Stomach (tissue), 8 donors: ENCODE measurements at regions not wholly inside any gene's neighbourhood (a gene's known extent, or its start where the extent isn't known, plus 50 kb on each side); places are given as distances from the start of the nearest gene placed in this dataset.
A peak's percentile ranks its signal among the peaks of the same experiment; 100 is the strongest.

ENCODE experiments used
- DNase-seq, 2 donors: peaks; one replicate each; pipeline versions ENCODE4 v3.0.0 to v3.0.0-alpha.2; 2013 to 2019
- H3K27ac ChIP-seq, 5 donors: fragments of 200-600 bp in 4 of 5; sonication (generic) in 4 of 5; one replicate each; pipeline ENCODE4 v1.5.1; 2013 to 2019; ENCODE audit warnings: mild to moderate bottlenecking in 1 of 5, moderate library complexity in 1 of 5
- H3K27me3 ChIP-seq, 3 donors: fragments of 200-600 bp; sonication (generic); one replicate each; pipeline ENCODE4 v1.5.1; 2017 to 2019; ENCODE audit warnings: mixed run types in 1 of 3
- H3K36me3 ChIP-seq, 4 donors: fragments of 200-600 bp; sonication (generic); 1 replicate in 3 of 4; 2 replicates in 1 of 4; pipeline ENCODE4 v1.5.1; 2016 to 2019
- H3K4me1 ChIP-seq, 4 donors: fragments of 200-600 bp; sonication (generic); one replicate each; pipeline ENCODE4 v1.5.1; 2016 to 2019
- H3K4me3 ChIP-seq, 4 donors: fragments of 200-600 bp; sonication (generic) in 3 of 4; one replicate each; pipeline ENCODE4 v1.5.1; 2016 to 2019; ENCODE audit warnings: mild to moderate bottlenecking in 1 of 4
- H3K9me3 ChIP-seq, 4 donors: fragments of 200-600 bp; sonication (generic); one replicate each; pipeline ENCODE4 v1.5.1; 2016 to 2019
- CTCF ChIP-seq, 7 experiments: fragments of 450-650 bp in 4 of 7; fragments of 200-600 bp in 3 of 7; sonication (generic) in 3 of 7; IDR thresholded peaks; one replicate each; pipeline ENCODE4 v1.5.1; 2016 to 2019; ENCODE audit warnings: antibody characterized with exemption in 7 of 7, control low read depth in 2 of 7, mild to moderate bottlenecking in 1 of 7
- EP300 ChIP-seq: sonication (generic); formaldehyde crosslinking; IDR thresholded peaks from one replicate; pipeline ENCODE4 v1.6.1; 2017; ENCODE audit warnings: antibody characterized with exemption
- POLR2A ChIP-seq, 4 donors: fragments of 450-650 bp; IDR thresholded peaks; one replicate each; pipeline ENCODE4 v1.6.1; 2016; ENCODE audit warnings: antibody characterized with exemption in 4 of 4, control low read depth in 2 of 4, mild to moderate bottlenecking in 1 of 4, moderate library complexity in 1 of 4
- POLR2AphosphoS5 ChIP-seq, 3 donors: sonication (generic); formaldehyde crosslinking; IDR thresholded peaks; one replicate each; pipeline ENCODE4 v1.6.1; 2016; ENCODE audit warnings: antibody characterized with exemption in 3 of 3
- WGBS, 5 donors: extraction: QIAGEN DNeasy Blood & Tissue Kit in 3 of 5; methylation state at CpG; one replicate each; pipeline versions ENCODE4 v1.1.5 to v1.1.7; 2013 to 2018; 5-methylcytosine and 5-hydroxymethylcytosine counted together
- intact Hi-C: fragments of 100-400 bp; cut with DNase I; formaldehyde crosslinking; loops from one replicate; pipeline ENCODE4 v1.15.1; 2023; ENCODE audit warnings: low total_unique reads
- donor health status: healthy with polysubstance abuse.
- donor health status: Bipolar disorder and iron deficiency.
- donor health status: healthy.

GRCh38 chr2:129058981-129059380 is 740.3 kb upstream of the HS6ST1 start:
- Histone ChIP-seq H3K4me1 (peaks cover 0 to 13% (median 6%) of the 10 kb centered on the region in 4 donors), H3K36me3 (no peaks in the 10 kb centered on the region), H3K27ac (peak overlapping the region in 4 of 5 donors; percentile 35 to 70 (median 41)), H3K9me3 (no peaks in the 10 kb centered on the region), H3K4me3 (no peak overlapping the region), H3K27me3 (no peaks in the 10 kb centered on the region)
- DNase-seq: peak in 1 of 2 donors; percentile 29
- TF ChIP-seq EP300 (no peak), CTCF (IDR thresholded peaks at IDR 0.05) (no peak), POLR2AphosphoS5 (IDR thresholded peaks at IDR 0.05) (no peak), POLR2A (IDR thresholded peaks at IDR 0.05) (no peak)
- intact Hi-C loops: no loop called here
- 33 to 75% (median 55%) methylated on average over 5 of the region's 5 CpGs for WGBS, 5 donors

- TF ChIP-seq POLR2AphosphoS5 (IDR thresholded peaks at IDR 0.05) (no peak), EP300 (no peak), CTCF (IDR thresholded peaks at IDR 0.05) (no peak), POLR2A (IDR thresholded peaks at IDR 0.05) (no peak)
- 59 to 78% (median 61%) methylated on average over 7 of the region's 7 CpGs for WGBS, 5 donors
- peaks cover 0 to 13% (median 6%) of the 10 kb centered on the region in 4 donors for H3K4me1 ChIP-seq
- no peak for DNase-seq
- intact Hi-C loops: no loop called here
- no peaks in the 10 kb centered on the region for H3K27me3 ChIP-seq
- H3K27ac ChIP-seq: peak overlapping the region in 4 of 5 donors; percentile 35 to 70 (median 41)
- H3K36me3 ChIP-seq: no peaks in the 10 kb centered on the region
- H3K9me3 ChIP-seq: no peaks in the 10 kb centered on the region
- no peak overlapping the region for H3K4me3 ChIP-seq
Observed at GRCh38 chr2:129059476-129059875, 740.8 kb upstream of the HS6ST1 start.

GRCh38 chr2:129061069-129061768 is 742.6 kb upstream of the HS6ST1 start:
- peaks cover 0 to 13% (median 6%) of the 10 kb centered on the region in 4 donors for H3K4me1 ChIP-seq
- no peaks in the 10 kb centered on the region for H3K9me3 ChIP-seq
- no peaks in the 10 kb centered on the region for H3K36me3 ChIP-seq
- no peak overlapping the region for H3K4me3 ChIP-seq
- intact Hi-C loops: no loop called here
- no peak overlapping the region for H3K27ac ChIP-seq
- H3K27me3 ChIP-seq: no peaks in the 10 kb centered on the region
- DNase-seq: peak in 1 of 2 donors; percentile 22
- TF ChIP-seq POLR2AphosphoS5 (IDR thresholded peaks at IDR 0.05) (no peak), CTCF (IDR thresholded peaks at IDR 0.05) (no peak), POLR2A (IDR thresholded peaks at IDR 0.05) (no peak), EP300 (no peak)
- 44 to 57% (median 50%) methylated on average over 5 of the region's 5 CpGs for WGBS, 5 donors

GRCh38 chr2:129061769-129062121 is 743.1 kb upstream of the HS6ST1 start:
- peaks cover 0 to 13% (median 6%) of the 10 kb centered on the region in 4 donors for H3K4me1 ChIP-seq
- intact Hi-C loops: no loop called here
- no peaks in the 10 kb centered on the region for H3K27me3 ChIP-seq
- no peak overlapping the region for H3K27ac ChIP-seq
- WGBS, 5 donors: 51 to 96% (median 88%) methylated on average over 1 of the region's 1 CpG
- no peaks in the 10 kb centered on the region for H3K36me3 ChIP-seq
- H3K4me3 ChIP-seq: no peak overlapping the region
- no peaks in the 10 kb centered on the region for H3K9me3 ChIP-seq
- no peak for TF ChIP-seq CTCF (IDR thresholded peaks at IDR 0.05)
- no peak for TF ChIP-seq POLR2AphosphoS5 (IDR thresholded peaks at IDR 0.05)
- TF ChIP-seq EP300: no peak
- no peak for TF ChIP-seq POLR2A (IDR thresholded peaks at IDR 0.05)
- no peak for DNase-seq
